Endodermal cell (in vitro differentiated cells): ENCODE measurements at regions not wholly inside any gene's neighbourhood (a gene's known extent, or its start where the extent isn't known, plus 50 kb on each side); places are given as distances from the start of the nearest gene placed in this dataset.

Experiments
- DNase-seq: peaks from one replicate; pipeline ENCODE4 v3.0.0-alpha.2; 2017
- H3K27ac ChIP-seq: 2 replicates; pipeline ENCODE4 v1.5.1; 2013; ENCODE audit warnings: mild to moderate bottlenecking, low read depth, low read length, moderate library complexity
- H3K27me3 ChIP-seq: 2 replicates; pipeline ENCODE4 v1.6.1; 2013; ENCODE audit warnings: mild to moderate bottlenecking, low read length, moderate library complexity; ENCODE audit not compliant: insufficient read depth, control insufficient read depth, poor library complexity, severe bottlenecking
- H3K36me3 ChIP-seq: 2 replicates; pipeline ENCODE4 v1.7.0; 2013; ENCODE audit warnings: mild to moderate bottlenecking, low read length, moderate library complexity; ENCODE audit not compliant: control insufficient read depth, insufficient read depth
- H3K4me1 ChIP-seq: one replicate; pipeline ENCODE4 v1.7.0; 2013; ENCODE audit warnings: low read length; ENCODE audit not compliant: control insufficient read depth, insufficient read depth
- H3K4me3 ChIP-seq: 2 replicates; pipeline ENCODE4 v1.5.1; 2013; ENCODE audit warnings: mild to moderate bottlenecking, low read length, moderate library complexity
- H3K9ac ChIP-seq: 2 replicates; pipeline ENCODE4 v1.6.1; 2013; ENCODE audit warnings: mild to moderate bottlenecking, low read length, moderate library complexity; ENCODE audit not compliant: poor library complexity, severe bottlenecking; ENCODE audit errors: extremely low read depth
- H3K9me3 ChIP-seq: 2 replicates; pipeline ENCODE4 v1.6.1; 2013; ENCODE audit warnings: mild to moderate bottlenecking, low read length, moderate library complexity; ENCODE audit not compliant: control insufficient read depth
- H3K27ac Mint-ChIP-seq: 2 replicates; pipeline ENCODE4 v1.8.0; 2020; ENCODE audit warnings: mixed read lengths
- H3K27me3 Mint-ChIP-seq: 2 replicates; pipeline ENCODE4 v1.8.0; 2021; ENCODE audit warnings: mild to moderate bottlenecking, mixed read lengths; ENCODE audit not compliant: insufficient read depth
- H3K36me3 Mint-ChIP-seq: 2 replicates; pipeline ENCODE4 v1.8.0; 2020; ENCODE audit warnings: low read depth, mixed read lengths
- H3K4me1 Mint-ChIP-seq: 2 replicates; pipeline ENCODE4 v1.8.0; 2020; ENCODE audit warnings: mixed read lengths
- H3K4me3 Mint-ChIP-seq: 2 replicates; pipeline ENCODE4 v1.8.0; 2020; ENCODE audit warnings: mild to moderate bottlenecking, moderate library complexity, mixed read lengths
- H3K9me3 Mint-ChIP-seq: 2 replicates; pipeline ENCODE4 v1.8.0; 2020; ENCODE audit warnings: mild to moderate bottlenecking, mixed read lengths
- WGBS, 2 experiments: methylation state at CpG; one replicate each; pipeline versions ENCODE4 v1.1.5 to v1.1.7; 2013; ENCODE audit warnings: missing lambda C conversion rate in 2 of 2, mixed read lengths in 1 of 2; ENCODE audit not compliant: insufficient coverage in 1 of 2, insufficient read length in 1 of 2; 5-methylcytosine and 5-hydroxymethylcytosine counted together
- TF ChIP-seq, protein P1 (sequence below): fragments of 200-600 bp; sonication (generic); conservative IDR thresholded peaks from 2 replicates; pipeline ENCODE4 v1.5.0; 2021; ENCODE audit warnings: antibody characterized with exemption, mild to moderate bottlenecking

- H3K27ac ChIP-seq: no peak overlapping the region
- peaks cover 92% of the 10 kb centered on the region for H3K9me3 Mint-ChIP-seq
- no peaks in the 10 kb centered on the region for H3K4me1 Mint-ChIP-seq
- 85 to 90% methylated on average over 31 to 42 of the region's 42 CpGs for WGBS, 2 experiments
- TF ChIP-seq, protein P1, sequence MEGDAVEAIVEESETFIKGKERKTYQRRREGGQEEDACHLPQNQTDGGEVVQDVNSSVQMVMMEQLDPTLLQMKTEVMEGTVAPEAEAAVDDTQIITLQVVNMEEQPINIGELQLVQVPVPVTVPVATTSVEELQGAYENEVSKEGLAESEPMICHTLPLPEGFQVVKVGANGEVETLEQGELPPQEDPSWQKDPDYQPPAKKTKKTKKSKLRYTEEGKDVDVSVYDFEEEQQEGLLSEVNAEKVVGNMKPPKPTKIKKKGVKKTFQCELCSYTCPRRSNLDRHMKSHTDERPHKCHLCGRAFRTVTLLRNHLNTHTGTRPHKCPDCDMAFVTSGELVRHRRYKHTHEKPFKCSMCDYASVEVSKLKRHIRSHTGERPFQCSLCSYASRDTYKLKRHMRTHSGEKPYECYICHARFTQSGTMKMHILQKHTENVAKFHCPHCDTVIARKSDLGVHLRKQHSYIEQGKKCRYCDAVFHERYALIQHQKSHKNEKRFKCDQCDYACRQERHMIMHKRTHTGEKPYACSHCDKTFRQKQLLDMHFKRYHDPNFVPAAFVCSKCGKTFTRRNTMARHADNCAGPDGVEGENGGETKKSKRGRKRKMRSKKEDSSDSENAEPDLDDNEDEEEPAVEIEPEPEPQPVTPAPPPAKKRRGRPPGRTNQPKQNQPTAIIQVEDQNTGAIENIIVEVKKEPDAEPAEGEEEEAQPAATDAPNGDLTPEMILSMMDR: no peak
- H3K9me3 ChIP-seq: peaks cover 14% of the 10 kb centered on the region
- H3K36me3 ChIP-seq: no peaks in the 10 kb centered on the region
- no peak overlapping the region for H3K4me3 Mint-ChIP-seq
- no peak for DNase-seq
- no peak overlapping the region for H3K4me3 ChIP-seq
- peaks cover 1% of the 10 kb centered on the region for H3K27me3 Mint-ChIP-seq
- no peak overlapping the region for H3K9ac ChIP-seq
- H3K4me1 ChIP-seq: no peaks in the 10 kb centered on the region
- H3K27me3 ChIP-seq: no peaks in the 10 kb centered on the region
- H3K36me3 Mint-ChIP-seq: no peaks in the 10 kb centered on the region
- H3K27ac Mint-ChIP-seq: no peak overlapping the region
Observed at GRCh38 chr1:2928366-2929325, 92.6 kb upstream of the ACTRT2 start.

DNA sequence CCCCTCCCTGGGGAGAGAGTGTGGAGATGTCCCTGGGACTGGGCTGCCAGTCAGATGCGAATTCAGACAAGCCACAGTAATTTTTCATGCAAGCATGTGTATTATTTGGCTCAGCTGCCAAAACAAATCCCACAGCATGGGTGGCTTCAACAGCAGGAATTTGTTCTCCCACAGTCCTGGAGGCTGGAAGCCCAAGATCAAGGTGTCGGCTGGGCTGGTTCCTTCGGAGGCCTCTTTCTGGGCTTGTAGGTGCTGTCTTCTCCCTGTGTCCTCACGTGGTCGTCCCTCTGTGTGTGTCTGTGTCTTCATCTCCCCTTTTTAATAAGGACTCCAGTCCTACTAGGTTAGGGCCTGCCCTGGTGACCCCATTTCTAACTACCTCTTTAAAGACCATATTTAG lies 91.9 kb upstream of the ACTRT2 start:
- H3K27ac ChIP-seq: no peak overlapping the region
- H3K9me3 ChIP-seq: peaks cover 14% of the 10 kb centered on the region
- H3K4me1 Mint-ChIP-seq: no peaks in the 10 kb centered on the region
- TF ChIP-seq, protein P1: no peak
- no peak overlapping the region for H3K9ac ChIP-seq
- no peak overlapping the region for H3K4me3 Mint-ChIP-seq
- H3K27me3 Mint-ChIP-seq: peaks cover 1% of the 10 kb centered on the region
- H3K4me3 ChIP-seq: no peak overlapping the region
- H3K9me3 Mint-ChIP-seq: peaks cover 93% of the 10 kb centered on the region
- no peak for DNase-seq
- H3K36me3 ChIP-seq: no peaks in the 10 kb centered on the region
- no peaks in the 10 kb centered on the region for H3K27me3 ChIP-seq
- no peaks in the 10 kb centered on the region for H3K4me1 ChIP-seq
- 58 to 70% methylated on average over 4 to 5 of the region's 5 CpGs for WGBS, 2 experiments
- H3K27ac Mint-ChIP-seq: no peak overlapping the region
- H3K36me3 Mint-ChIP-seq: no peaks in the 10 kb centered on the region

GRCh38 chr1:2930016-2930815 lies 91.1 kb upstream of the ACTRT2 start:
- no peaks in the 10 kb centered on the region for H3K36me3 Mint-ChIP-seq
- Histone ChIP-seq H3K9me3 (peaks cover 20% of the 10 kb centered on the region), H3K27me3 (no peaks in the 10 kb centered on the region), H3K36me3 (no peaks in the 10 kb centered on the region), H3K4me3 (no peak overlapping the region), H3K9ac (no peak overlapping the region), H3K27ac (no peak overlapping the region), H3K4me1 (no peaks in the 10 kb centered on the region)
- DNase-seq: no peak
- TF ChIP-seq, protein P1: no peak
- H3K27me3 Mint-ChIP-seq: no peaks in the 10 kb centered on the region
- no peak overlapping the region for H3K4me3 Mint-ChIP-seq
- H3K27ac Mint-ChIP-seq: no peak overlapping the region
- no peaks in the 10 kb centered on the region for H3K4me1 Mint-ChIP-seq
- 88 to 92% methylated on average over 27 to 41 of the region's 41 CpGs for WGBS, 2 experiments
- H3K9me3 Mint-ChIP-seq: peaks cover 89% of the 10 kb centered on the region
